OCI-LY1 (cell line): ENCODE measurements at regions not wholly inside any gene's neighbourhood (a gene's known extent, or its start where the extent isn't known, plus 50 kb on each side); places are given as distances from the start of the nearest gene placed in this dataset.

Experiments used
- H2AFZ ChIP-seq: fragments of 200-600 bp; sonication (generic), shearing (Covaris generic); 2 replicates; pipeline ENCODE4 v1.6.0; 2014; ENCODE audit warnings: antibody characterized with exemption, mild to moderate bottlenecking, low read length
- H3F3A ChIP-seq: fragments of 200-600 bp; sonication (generic), shearing (Covaris generic); 2 replicates; pipeline ENCODE4 v1.6.0; 2014; ENCODE audit warnings: mild to moderate bottlenecking, antibody characterized with exemption, low read length, moderate library complexity; ENCODE audit not compliant: insufficient read depth
- H3K27ac ChIP-seq: fragments of 200-600 bp; sonication (generic); 2 replicates; pipeline ENCODE4 v1.5.1; 2014; ENCODE audit warnings: low read length, mixed run types, mild to moderate bottlenecking, low read depth; ENCODE audit not compliant: poor library complexity, severe bottlenecking
- H3K27me3 ChIP-seq: fragments of 200-600 bp; sonication (generic); 2 replicates; pipeline ENCODE4 v1.6.0; 2014; ENCODE audit warnings: antibody characterized with exemption, mild to moderate bottlenecking, low read length, moderate library complexity; ENCODE audit not compliant: insufficient read depth
- H3K36me3 ChIP-seq: fragments of 200-600 bp; sonication (generic); 2 replicates; pipeline ENCODE4 v1.6.1; 2014; ENCODE audit warnings: mild to moderate bottlenecking, antibody characterized with exemption, low read length, moderate library complexity, mixed read lengths; ENCODE audit not compliant: insufficient read depth
- H3K4me1 ChIP-seq: fragments of 200-600 bp; sonication (generic); 2 replicates; pipeline ENCODE4 v1.5.1; 2014; ENCODE audit warnings: mild to moderate bottlenecking, low read length, moderate library complexity; ENCODE audit not compliant: insufficient read depth, severe bottlenecking
- H3K4me2 ChIP-seq: fragments of 200-600 bp; sonication (generic), shearing (Covaris generic); 2 replicates; pipeline ENCODE4 v1.6.1; 2014; ENCODE audit warnings: low read length
- H3K4me3 ChIP-seq: fragments of 200-600 bp; sonication (generic); 2 replicates; pipeline ENCODE4 v1.5.1; 2014; ENCODE audit warnings: low read length, low read depth, mild to moderate bottlenecking, mixed read lengths; ENCODE audit not compliant: poor library complexity, severe bottlenecking
- H3K79me2 ChIP-seq: fragments of 200-600 bp; shearing (Covaris generic); 2 replicates; pipeline ENCODE4 v1.6.1; 2016; ENCODE audit warnings: mixed run types, low read length, mixed read lengths; ENCODE audit not compliant: insufficient read depth
- H3K9ac ChIP-seq: fragments of 200-600 bp; sonication (generic), shearing (Covaris generic); 2 replicates; pipeline ENCODE4 v1.6.1; 2014; ENCODE audit warnings: mild to moderate bottlenecking, low read length, mixed read lengths
- H3K9me2 ChIP-seq: fragments of 200-600 bp; sonication (generic), shearing (Covaris generic); 2 replicates; pipeline ENCODE4 v1.6.1; 2014; ENCODE audit warnings: low read depth, mild to moderate bottlenecking, low read length, mixed read lengths
- H3K9me3 ChIP-seq: fragments of 200-600 bp; shearing (Covaris generic); 2 replicates; pipeline ENCODE4 v1.6.1; 2014; ENCODE audit warnings: low read length, mixed read lengths
- H4K20me1 ChIP-seq: fragments of 200-600 bp; sonication (generic), shearing (Covaris generic); 2 replicates; pipeline ENCODE4 v1.6.0; 2016; ENCODE audit warnings: mild to moderate bottlenecking, low read length; ENCODE audit not compliant: insufficient read depth
- EZH2 ChIP-seq: fragments of 200-600 bp; sonication (generic), shearing (Covaris generic); IDR thresholded peaks from 2 replicates; pipeline ENCODE4 v1.8.0; 2017; ENCODE audit warnings: borderline replicate concordance, mixed run types, mild to moderate bottlenecking, antibody characterized with exemption, low read length, moderate library complexity, mixed read lengths
- TF ChIP-seq, protein P1 (sequence below): fragments of 200-600 bp; sonication (generic), shearing (Covaris generic); IDR thresholded peaks from 2 replicates; pipeline ENCODE4 v1.5.1; 2017; ENCODE audit warnings: mild to moderate bottlenecking, antibody characterized with exemption, low read length, moderate library complexity, mixed read lengths

DNA sequence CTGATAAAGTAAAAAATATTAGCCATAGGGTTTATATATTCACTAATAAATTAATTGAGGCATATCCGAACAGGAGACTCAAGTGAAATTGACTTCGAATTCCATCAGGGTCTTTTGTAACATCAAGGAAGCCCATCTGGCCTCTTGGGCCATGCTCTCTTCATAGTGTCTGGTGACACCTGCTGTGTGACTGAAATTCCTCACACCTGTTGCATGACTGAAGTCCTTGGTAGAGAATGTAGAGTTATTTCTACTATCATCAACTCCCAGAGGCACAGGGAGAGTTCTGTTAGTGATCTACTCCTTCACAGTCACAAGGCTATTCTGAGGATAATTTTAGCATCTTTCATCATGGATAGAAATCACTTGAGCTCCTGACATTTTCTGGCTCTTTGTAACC is 138.3 kb upstream of the LSM8 start:
- Histone ChIP-seq H3K9me2 (no peaks in the 10 kb centered on the region), H2AFZ (no peak overlapping the region), H3K4me1 (no peaks in the 10 kb centered on the region), H3K4me3 (no peak overlapping the region), H3K9me3 (no peaks in the 10 kb centered on the region), H3K27ac (no peak overlapping the region), H3K79me2 (no peaks in the 10 kb centered on the region), H3F3A (no peaks in the 10 kb centered on the region), H3K4me2 (no peak overlapping the region), H3K36me3 (no peaks in the 10 kb centered on the region), H3K9ac (no peak overlapping the region), H4K20me1 (no peaks in the 10 kb centered on the region), H3K27me3 (no peaks in the 10 kb centered on the region)
- no peak for TF ChIP-seq EZH2
- TF ChIP-seq, protein P1, sequence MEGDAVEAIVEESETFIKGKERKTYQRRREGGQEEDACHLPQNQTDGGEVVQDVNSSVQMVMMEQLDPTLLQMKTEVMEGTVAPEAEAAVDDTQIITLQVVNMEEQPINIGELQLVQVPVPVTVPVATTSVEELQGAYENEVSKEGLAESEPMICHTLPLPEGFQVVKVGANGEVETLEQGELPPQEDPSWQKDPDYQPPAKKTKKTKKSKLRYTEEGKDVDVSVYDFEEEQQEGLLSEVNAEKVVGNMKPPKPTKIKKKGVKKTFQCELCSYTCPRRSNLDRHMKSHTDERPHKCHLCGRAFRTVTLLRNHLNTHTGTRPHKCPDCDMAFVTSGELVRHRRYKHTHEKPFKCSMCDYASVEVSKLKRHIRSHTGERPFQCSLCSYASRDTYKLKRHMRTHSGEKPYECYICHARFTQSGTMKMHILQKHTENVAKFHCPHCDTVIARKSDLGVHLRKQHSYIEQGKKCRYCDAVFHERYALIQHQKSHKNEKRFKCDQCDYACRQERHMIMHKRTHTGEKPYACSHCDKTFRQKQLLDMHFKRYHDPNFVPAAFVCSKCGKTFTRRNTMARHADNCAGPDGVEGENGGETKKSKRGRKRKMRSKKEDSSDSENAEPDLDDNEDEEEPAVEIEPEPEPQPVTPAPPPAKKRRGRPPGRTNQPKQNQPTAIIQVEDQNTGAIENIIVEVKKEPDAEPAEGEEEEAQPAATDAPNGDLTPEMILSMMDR = no peak

DNA sequence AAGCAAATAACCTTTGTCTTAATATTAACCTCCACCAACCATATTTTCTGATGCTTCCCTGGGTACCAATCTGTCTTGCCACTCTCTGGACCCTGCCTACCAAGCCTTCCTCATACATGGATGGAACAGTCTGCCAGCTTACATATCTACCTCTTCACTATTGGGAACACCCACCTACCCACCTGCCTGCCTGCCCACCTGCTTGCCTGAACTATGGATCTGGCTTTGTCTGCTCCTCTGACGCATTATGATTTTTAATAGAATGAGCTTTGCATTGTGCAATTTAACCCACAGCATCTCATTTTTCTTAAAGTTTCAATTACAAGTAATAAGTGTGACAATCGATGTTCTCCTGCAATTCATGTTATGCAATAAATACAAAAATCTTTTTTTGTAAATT is 137.9 kb upstream of the LSM8 start:
- no peaks in the 10 kb centered on the region for H3K4me1 ChIP-seq
- H3K4me2 ChIP-seq = no peak overlapping the region
- no peaks in the 10 kb centered on the region for H4K20me1 ChIP-seq
- no peaks in the 10 kb centered on the region for H3K79me2 ChIP-seq
- H3F3A ChIP-seq = no peaks in the 10 kb centered on the region
- no peaks in the 10 kb centered on the region for H3K9me3 ChIP-seq
- TF ChIP-seq EZH2 = no peak
- TF ChIP-seq, protein P1 = no peak
- H3K9me2 ChIP-seq = no peaks in the 10 kb centered on the region
- H3K27me3 ChIP-seq = no peaks in the 10 kb centered on the region
- H3K36me3 ChIP-seq = no peaks in the 10 kb centered on the region
- no peak overlapping the region for H3K4me3 ChIP-seq
- no peak overlapping the region for H2AFZ ChIP-seq
- H3K9ac ChIP-seq = no peak overlapping the region
- no peak overlapping the region for H3K27ac ChIP-seq

DNA sequence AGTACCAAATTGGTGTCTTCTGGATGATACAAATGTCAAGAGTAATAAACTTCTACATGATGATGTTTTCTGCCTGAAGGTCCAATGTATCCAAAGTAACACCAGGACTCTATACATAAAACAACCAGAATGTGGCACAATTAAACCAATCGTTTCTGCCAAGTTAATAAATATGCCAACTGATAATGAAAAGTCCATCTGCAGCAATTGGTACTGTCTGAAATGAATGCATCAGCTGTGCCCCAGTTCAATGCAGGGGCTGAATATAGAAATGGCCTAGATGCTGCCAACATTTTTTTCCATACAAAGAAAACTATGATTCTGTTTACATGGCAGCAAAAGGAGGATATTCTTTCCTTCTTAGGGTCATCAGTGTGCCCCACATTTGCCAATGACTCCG is 137.2 kb upstream of the LSM8 start:
- no peaks in the 10 kb centered on the region for H4K20me1 ChIP-seq
- H3K36me3 ChIP-seq = no peaks in the 10 kb centered on the region
- H3K9me3 ChIP-seq = no peaks in the 10 kb centered on the region
- no peaks in the 10 kb centered on the region for H3K27me3 ChIP-seq
- H3K9ac ChIP-seq = no peak overlapping the region
- no peaks in the 10 kb centered on the region for H3K9me2 ChIP-seq
- no peak overlapping the region for H3K27ac ChIP-seq
- H3K4me1 ChIP-seq = no peaks in the 10 kb centered on the region
- H3K4me3 ChIP-seq = no peak overlapping the region
- no peaks in the 10 kb centered on the region for H3F3A ChIP-seq
- H3K79me2 ChIP-seq = no peaks in the 10 kb centered on the region
- no peak overlapping the region for H2AFZ ChIP-seq
- TF ChIP-seq EZH2 = no peak
- TF ChIP-seq, protein P1 = no peak
- H3K4me2 ChIP-seq = no peak overlapping the region
